ENCODE measurements at regions not wholly inside any gene's neighbourhood (a gene's known extent, or its start where the extent isn't known, plus 50 kb on each side); places are given as distances from the start of the nearest gene placed in this dataset.
"Not testable (repeated sequence)": the region's sequence is repeated elsewhere in the genome, so short reads cannot be mapped to it uniquely, and the experiment has no call there.

GRCh38 chr1:178672434-178672833, 52.6 kb upstream of the RALGPS2 start:
- no peak for DNase-seq (ENCODE audit: low read depth, low spot score)
- H3K27ac ChIP-seq, result no peak overlapping the region

GRCh38 chr1:178674559-178674958, 50.5 kb upstream of the RALGPS2 start:
- not testable (repeated sequence) for H3K27ac ChIP-seq; DNase-seq (ENCODE audit: low read depth, low spot score)
